GM23248 (cell line): ENCODE measurements at regions not wholly inside any gene's neighbourhood (a gene's known extent, or its start where the extent isn't known, plus 50 kb on each side); places are given as distances from the start of the nearest gene placed in this dataset.

Experiments used
- DNase-seq: peaks from one replicate; pipeline ENCODE4 v3.0.0-alpha.2; 2015
- H2AFZ ChIP-seq: fragments of 200-600 bp; sonication (generic); 2 replicates; pipeline ENCODE4 v1.6.1; 2016; ENCODE audit warnings: antibody characterized with exemption
- H3F3A ChIP-seq: fragments of 200-600 bp; sonication (generic); 2 replicates; pipeline ENCODE4 v1.6.1; 2016; ENCODE audit warnings: mild to moderate bottlenecking, antibody characterized with exemption, mixed run types; ENCODE audit not compliant: insufficient read depth
- H3K27ac ChIP-seq: fragments of 200-600 bp; sonication (generic); 2 replicates; pipeline ENCODE4 v1.5.1; 2016; ENCODE audit warnings: mild to moderate bottlenecking
- H3K27me3 ChIP-seq: fragments of 200-600 bp; sonication (generic); replicated peaks from 2 replicates; pipeline ENCODE4 v1.6.1; 2016; ENCODE audit warnings: mild to moderate bottlenecking; ENCODE audit not compliant: insufficient read depth
- H3K36me3 ChIP-seq: fragments of 200-600 bp; sonication (generic); 2 replicates; pipeline ENCODE4 v1.6.1; 2016; ENCODE audit warnings: low read depth, mild to moderate bottlenecking
- H3K4me1 ChIP-seq: fragments of 200-600 bp; sonication (generic); 2 replicates; pipeline ENCODE4 v1.6.1; 2016; ENCODE audit warnings: mild to moderate bottlenecking; ENCODE audit not compliant: insufficient read depth
- H3K4me2 ChIP-seq: fragments of 200-600 bp; sonication (generic); one replicate; pipeline ENCODE4 v1.6.1; 2016; ENCODE audit warnings: mild to moderate bottlenecking; ENCODE audit not compliant: unreplicated experiment
- H3K4me3 ChIP-seq: fragments of 200-600 bp; sonication (generic); 2 replicates; pipeline ENCODE4 v1.5.1; 2016; ENCODE audit warnings: mild to moderate bottlenecking
- H3K79me2 ChIP-seq: fragments of 200-600 bp; sonication (generic); 2 replicates; pipeline ENCODE4 v1.6.1; 2016; ENCODE audit warnings: mild to moderate bottlenecking; ENCODE audit not compliant: insufficient read depth
- H3K9ac ChIP-seq: fragments of 200-600 bp; sonication (generic); 2 replicates; pipeline ENCODE4 v1.6.1; 2016; ENCODE audit warnings: mild to moderate bottlenecking
- H3K9me2 ChIP-seq: fragments of 200-600 bp; sonication (generic); 2 replicates; pipeline ENCODE4 v1.6.1; 2016; ENCODE audit warnings: mixed run types, mild to moderate bottlenecking, moderate library complexity; ENCODE audit not compliant: insufficient read depth
- H3K9me3 ChIP-seq: fragments of 200-600 bp; sonication (generic); one replicate; pipeline ENCODE4 v1.6.1; 2017; ENCODE audit warnings: low read depth
- H4K20me1 ChIP-seq: fragments of 200-600 bp; sonication (generic); 2 replicates; pipeline ENCODE4 v1.6.0; 2016; ENCODE audit not compliant: insufficient read depth
- EZH2 ChIP-seq: fragments of 200-600 bp; sonication (generic); IDR thresholded peaks from 2 replicates; pipeline ENCODE4 v1.6.1; 2018; ENCODE audit warnings: antibody characterized with exemption, mild to moderate bottlenecking; ENCODE audit not compliant: insufficient read depth, poor library complexity, severe bottlenecking
- EZH2phosphoT487 ChIP-seq: fragments of 200-600 bp; sonication (generic); IDR thresholded peaks from 2 replicates; pipeline ENCODE4 v1.6.1; 2018; ENCODE audit warnings: antibody characterized with exemption, moderate library complexity, mild to moderate bottlenecking, low read depth; ENCODE audit not compliant: insufficient read depth
- WGBS, 2 experiments: methylation state at CpG; one replicate each; pipeline ENCODE4 v1.1.6; 2015 to 2017; ENCODE audit warnings: low lambda C conversion rate in 2 of 2, low coverage in 1 of 2; ENCODE audit errors: missing lambda C conversion rate in 2 of 2; 5-methylcytosine and 5-hydroxymethylcytosine counted together
- in situ Hi-C: fragments of 300-500 bp; cut with MboI; formaldehyde crosslinking; loops from 2 replicates; pipeline ENCODE4 v1.15.0; 2020

GRCh38 chr2:193267496-193268002 lies 1072.8 kb upstream of the TMEFF2 start:
- H3K36me3 ChIP-seq, result no peaks in the 10 kb centered on the region
- DNase-seq, result no peak
- no peaks in the 10 kb centered on the region for H3K4me1 ChIP-seq
- no peaks in the 10 kb centered on the region for H4K20me1 ChIP-seq
- H3K4me3 ChIP-seq, result no peak overlapping the region
- in situ Hi-C loops, result no loop called here
- H2AFZ ChIP-seq, result no peak overlapping the region
- H3K27ac ChIP-seq, result no peak overlapping the region
- no peaks in the 10 kb centered on the region for H3K9me3 ChIP-seq
- no peak overlapping the region for H3K9ac ChIP-seq
- TF ChIP-seq EZH2, result no peak
- no peak for TF ChIP-seq EZH2phosphoT487
- 18% methylated on average over 1 of the region's 1 CpG for WGBS, 2 experiments
- H3K9me2 ChIP-seq, result no peaks in the 10 kb centered on the region
- H3K27me3 ChIP-seq, result no peaks in the 10 kb centered on the region
- H3F3A ChIP-seq, result no peaks in the 10 kb centered on the region
- no peaks in the 10 kb centered on the region for H3K79me2 ChIP-seq
- no peak overlapping the region for H3K4me2 ChIP-seq

GRCh38 chr2:193253014-193253530 lies 1058.3 kb upstream of the TMEFF2 start:
- Histone ChIP-seq H3K4me1 (no peaks in the 10 kb centered on the region), H4K20me1 (no peaks in the 10 kb centered on the region), H3F3A (no peaks in the 10 kb centered on the region), H3K9ac (no peak overlapping the region), H3K27me3 (no peaks in the 10 kb centered on the region), H3K9me2 (no peaks in the 10 kb centered on the region), H2AFZ (no peak overlapping the region), H3K36me3 (no peaks in the 10 kb centered on the region), H3K4me3 (no peak overlapping the region), H3K9me3 (no peaks in the 10 kb centered on the region), H3K4me2 (no peak overlapping the region), H3K27ac (no peak overlapping the region), H3K79me2 (no peaks in the 10 kb centered on the region)
- in situ Hi-C loops, result no loop called here
- TF ChIP-seq EZH2phosphoT487 (no peak), EZH2 (no peak)
- no peak for DNase-seq

GRCh38 chr2:193251909-193252308 lies 1057.2 kb upstream of the TMEFF2 start:
- Histone ChIP-seq H3K36me3 (no peaks in the 10 kb centered on the region), H3K79me2 (no peaks in the 10 kb centered on the region), H2AFZ (no peak overlapping the region), H3K27ac (no peak overlapping the region), H3K9me3 (no peaks in the 10 kb centered on the region), H3K9ac (no peak overlapping the region), H4K20me1 (no peaks in the 10 kb centered on the region), H3K4me1 (no peaks in the 10 kb centered on the region), H3K27me3 (no peaks in the 10 kb centered on the region), H3F3A (no peaks in the 10 kb centered on the region), H3K4me2 (no peak overlapping the region), H3K4me3 (no peak overlapping the region), H3K9me2 (no peaks in the 10 kb centered on the region)
- no peak for TF ChIP-seq EZH2
- TF ChIP-seq EZH2phosphoT487, result no peak
- in situ Hi-C loops, result no loop called here
- 5 to 8% methylated on average over 3 of the region's 3 CpGs for WGBS, 2 experiments
- DNase-seq, result no peak

GRCh38 chr2:193250389-193250788 lies 1055.7 kb upstream of the TMEFF2 start:
- Histone ChIP-seq H3K9me3 (no peaks in the 10 kb centered on the region), H3K36me3 (no peaks in the 10 kb centered on the region), H3K4me3 (no peak overlapping the region), H3K27me3 (no peaks in the 10 kb centered on the region), H3K4me1 (no peaks in the 10 kb centered on the region), H3F3A (no peaks in the 10 kb centered on the region), H3K9ac (no peak overlapping the region), H3K4me2 (no peak overlapping the region), H4K20me1 (no peaks in the 10 kb centered on the region), H2AFZ (no peak overlapping the region), H3K27ac (no peak overlapping the region), H3K79me2 (no peaks in the 10 kb centered on the region), H3K9me2 (no peaks in the 10 kb centered on the region)
- no peak for TF ChIP-seq EZH2
- DNase-seq, result no peak
- in situ Hi-C loops, result no loop called here

- Histone ChIP-seq H2AFZ (no peak overlapping the region), H3K36me3 (no peaks in the 10 kb centered on the region), H3K9me3 (no peaks in the 10 kb centered on the region), H3K4me2 (no peak overlapping the region), H3K4me3 (no peak overlapping the region), H3K9ac (no peak overlapping the region), H3K27me3 (no peaks in the 10 kb centered on the region), H3K79me2 (no peaks in the 10 kb centered on the region), H4K20me1 (no peaks in the 10 kb centered on the region), H3K4me1 (no peaks in the 10 kb centered on the region), H3K9me2 (no peaks in the 10 kb centered on the region), H3K27ac (no peak overlapping the region), H3F3A (no peaks in the 10 kb centered on the region)
- in situ Hi-C loops, result no loop called here
- 25 to 36% methylated on average over 1 of the region's 1 CpG for WGBS, 2 experiments
- DNase-seq, result peak; percentile 7
- TF ChIP-seq EZH2 (no peak), EZH2phosphoT487 (no peak)
Measured at GRCh38 chr2:193240752-193241151, 1046.0 kb upstream of the TMEFF2 start.
